UCSD-AML1 (cell line): ENCODE measurements at regions not wholly inside any gene's neighbourhood (a gene's known extent, or its start where the extent isn't known, plus 50 kb on each side); places are given as distances from the start of the nearest gene placed in this dataset.

Experiments used
- DNase-seq: peaks from one replicate; lab custom pipeline; 2025; ENCODE audit not compliant: unreplicated experiment; lab: John Stamatoyannopoulos, UW

DNA sequence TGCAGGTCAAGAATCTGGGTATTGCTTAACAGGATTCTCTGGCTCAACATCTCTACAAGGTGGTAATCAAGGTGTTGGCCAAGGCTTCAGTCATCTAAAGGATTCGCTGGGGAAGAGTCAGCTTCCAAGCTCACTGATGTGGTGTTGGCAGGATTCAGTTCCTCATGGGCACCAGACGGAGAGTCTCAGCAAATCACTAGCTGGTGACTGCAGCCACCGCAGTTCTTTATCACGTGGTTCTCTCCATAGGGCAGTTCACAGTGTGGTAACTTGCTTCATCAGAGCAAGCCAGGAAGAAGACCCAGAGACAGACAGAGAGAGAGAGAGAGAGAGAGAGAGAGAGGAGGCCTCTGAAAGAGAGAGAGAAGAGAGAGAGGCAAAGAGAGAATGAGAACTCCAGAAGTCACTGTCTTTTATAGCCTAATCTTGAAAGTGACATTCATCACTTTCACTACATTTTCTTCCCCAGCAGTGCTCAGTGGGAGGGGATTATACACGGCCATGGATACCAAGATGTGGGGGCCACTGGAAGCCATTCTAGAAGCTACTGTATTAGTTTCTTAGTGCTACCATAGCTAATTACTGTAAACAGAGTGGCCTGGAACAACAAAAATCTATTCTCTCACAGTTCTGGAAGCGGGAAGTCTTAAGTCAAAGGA lies 109.2 kb upstream of the SMIM23 start:
- DNase-seq, result no peak

DNA sequence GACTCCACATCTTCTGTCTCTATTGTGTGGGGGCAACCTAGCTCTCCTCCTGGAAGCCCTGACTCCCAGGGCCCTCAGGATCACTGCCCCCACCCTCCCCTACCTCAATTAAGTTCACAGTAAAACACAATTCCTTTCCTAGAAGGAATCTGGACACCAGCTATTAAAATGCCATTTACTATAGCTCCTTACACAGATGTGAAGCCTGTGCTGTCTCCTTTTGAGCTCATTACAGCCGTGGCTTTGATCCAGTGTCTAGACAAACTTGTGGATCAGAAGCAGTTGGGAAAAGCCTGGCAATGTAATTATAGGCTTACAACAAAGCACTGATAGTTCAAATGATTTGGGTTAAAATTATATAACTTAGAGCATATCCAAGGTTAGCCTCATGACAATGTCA lies 107.0 kb upstream of the SMIM23 start:
- no peak for DNase-seq

DNA sequence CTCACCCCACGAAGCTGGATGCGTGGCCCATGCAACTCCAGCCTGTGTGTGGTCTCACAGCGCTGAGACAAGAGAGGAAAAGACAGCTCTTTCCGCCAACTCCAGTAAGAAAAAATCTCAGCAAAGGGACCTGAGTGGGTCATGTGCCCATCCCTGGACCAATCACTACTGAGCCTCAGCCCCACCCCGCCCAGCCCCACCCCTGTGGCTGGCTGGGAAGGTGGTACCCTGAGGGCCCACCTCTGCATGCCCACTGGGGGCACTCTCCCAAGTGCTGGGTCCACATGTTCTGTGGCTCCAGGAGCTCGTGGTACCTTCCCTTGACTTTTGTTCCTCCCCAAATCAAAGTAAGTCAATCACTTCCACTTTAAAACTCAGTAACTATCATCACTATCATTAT lies 105.1 kb upstream of the SMIM23 start:
- no peak for DNase-seq

DNA sequence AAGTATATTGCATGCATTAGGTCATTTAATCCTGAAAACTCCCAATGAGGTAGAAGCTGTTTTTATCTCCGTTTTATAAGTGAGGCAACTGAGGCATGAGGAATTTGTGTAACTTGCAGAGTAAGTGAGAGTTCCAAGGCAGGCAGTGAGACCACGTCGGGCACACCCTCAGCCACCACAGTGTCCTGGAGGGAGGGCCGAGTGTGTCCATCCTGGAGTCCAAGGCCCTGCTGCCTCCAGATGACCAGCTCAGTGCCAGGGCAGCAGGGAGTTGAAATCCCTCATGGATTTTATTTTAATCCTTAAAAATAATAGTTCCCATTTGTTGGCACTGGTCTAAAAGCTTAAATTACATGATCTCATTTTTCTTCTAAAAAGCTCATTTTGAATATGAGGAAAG lies 104.6 kb upstream of the SMIM23 start:
- DNase-seq, result no peak

DNA sequence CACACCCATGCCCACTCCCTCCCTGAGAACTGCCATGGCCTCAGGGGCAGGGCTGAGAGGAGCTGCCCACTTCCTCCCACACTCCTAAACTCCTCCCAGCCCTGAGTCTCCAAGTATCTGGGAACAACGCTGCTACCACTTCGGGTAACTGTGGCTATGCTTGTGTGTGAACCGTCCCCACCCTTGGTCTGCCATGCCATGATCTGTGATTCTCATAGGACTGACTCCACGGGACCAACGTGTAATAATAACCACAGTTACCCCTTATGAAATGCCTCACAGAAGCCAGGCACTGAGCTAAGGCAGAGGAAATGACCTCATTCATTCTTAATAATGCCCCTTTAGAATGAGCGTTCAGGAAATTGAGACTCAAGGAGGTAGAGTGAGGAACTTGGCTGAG lies 103.9 kb upstream of the SMIM23 start:
- DNase-seq, result no peak

GRCh38 chr5:171682801-171683200 lies 102.8 kb upstream of the SMIM23 start:
- DNase-seq, result no peak

GRCh38 chr5:171684169-171684568 lies 101.4 kb upstream of the SMIM23 start:
- no peak for DNase-seq

GRCh38 chr5:171688696-171689495 lies 96.7 kb upstream of the SMIM23 start:
- DNase-seq, result no peak

DNA sequence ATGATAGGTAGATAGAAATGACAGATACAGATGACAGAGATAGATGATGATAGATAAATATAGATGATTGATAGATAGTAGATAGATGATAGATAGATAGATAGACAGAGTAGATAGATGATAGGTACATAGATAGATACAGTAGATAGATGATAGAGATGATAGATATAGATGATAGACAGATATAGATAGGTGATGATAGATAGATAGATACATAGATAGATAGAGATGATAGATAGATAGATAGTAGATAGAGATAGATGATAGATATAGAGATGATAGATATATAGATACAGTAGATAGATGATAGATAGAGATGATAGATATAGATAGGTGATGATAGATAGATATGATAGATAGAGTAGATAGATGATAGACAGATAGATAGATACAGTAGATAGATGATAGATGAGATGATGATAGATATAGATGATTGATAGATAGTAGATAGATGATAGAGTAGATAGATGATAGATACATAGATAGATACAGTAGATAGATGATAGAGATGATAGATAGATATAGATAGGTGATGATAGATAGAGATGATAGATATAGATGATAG lies 95.7 kb upstream of the SMIM23 start:
- no peak for DNase-seq

- DNase-seq, result no peak
These were observed 93.5 kb upstream of the SMIM23 start for GRCh38 chr5:171692107-171692506.

DNA sequence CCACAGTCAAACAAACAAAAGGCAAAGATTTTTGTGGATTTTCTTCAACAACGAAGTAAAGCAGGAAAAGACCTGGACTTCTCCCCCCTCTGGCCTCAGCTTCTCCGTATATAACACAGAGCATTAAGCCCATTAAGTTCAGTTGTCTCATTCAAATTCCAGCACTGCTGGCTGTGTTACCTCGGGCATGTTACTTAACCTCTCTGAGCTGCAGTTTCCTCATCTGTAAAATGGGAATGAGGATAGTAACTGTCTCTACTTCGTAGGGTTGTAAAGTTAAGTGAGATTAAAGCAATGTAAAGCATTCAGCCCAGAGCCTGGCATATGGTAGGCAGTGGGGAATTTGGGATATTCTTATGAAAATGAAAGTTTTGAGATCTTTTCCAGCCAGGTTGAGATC lies 92.7 kb upstream of the SMIM23 start:
- DNase-seq, result no peak

- DNase-seq, result no peak
These were observed 92.2 kb upstream of the SMIM23 start for GRCh38 chr5:171693412-171693811.

- no peak for DNase-seq
These were observed 89.8 kb upstream of the SMIM23 start for GRCh38 chr5:171695804-171696203.

DNA sequence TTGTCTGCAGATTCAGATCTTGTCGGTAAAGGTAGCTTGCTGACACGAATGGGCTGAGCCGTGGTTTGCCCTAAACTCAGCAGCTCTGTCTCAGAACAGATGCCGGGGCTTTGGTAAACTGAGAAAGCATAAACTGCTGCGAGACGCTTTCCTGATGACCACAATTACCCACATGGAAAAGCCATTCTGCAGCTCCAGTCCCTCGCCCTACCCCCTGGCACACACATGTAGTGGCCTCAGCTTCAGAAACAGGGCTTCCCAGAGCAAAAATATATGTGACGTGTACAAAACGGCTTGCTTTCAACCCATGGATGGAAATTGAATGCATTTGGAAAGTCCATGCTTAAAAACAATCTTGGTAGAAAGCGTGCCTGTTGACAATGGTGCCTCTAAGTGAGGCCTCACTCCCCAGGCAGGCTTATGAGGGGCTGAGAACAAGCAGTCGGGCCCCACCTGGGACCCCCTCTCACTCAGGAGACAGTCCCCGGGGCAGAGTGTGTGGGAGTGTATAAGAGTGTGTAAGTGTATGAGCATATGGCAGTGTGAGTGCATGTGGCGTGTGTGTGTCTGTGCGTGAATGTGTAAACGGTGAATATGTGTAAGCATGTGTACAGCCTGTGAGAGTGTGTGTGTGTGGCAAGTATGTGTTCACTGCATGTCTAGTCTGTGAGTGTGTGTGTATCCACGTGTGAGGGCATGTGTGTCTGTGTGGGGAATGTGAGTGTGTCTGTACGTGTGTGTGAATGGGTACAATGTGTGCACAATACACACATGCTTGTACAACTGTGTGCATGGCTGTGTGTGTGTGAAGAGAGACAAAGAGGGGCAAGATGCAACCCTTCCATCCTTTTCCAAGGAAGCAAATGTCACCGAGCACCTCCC lies 88.2 kb upstream of the SMIM23 start:
- no peak for DNase-seq

GRCh38 chr5:171700318-171700912 lies 85.2 kb upstream of the SMIM23 start:
- DNase-seq, result no peak

- no peak for DNase-seq
These were observed 84.5 kb upstream of the SMIM23 start for GRCh38 chr5:171701100-171701541.

GRCh38 chr5:171702135-171702770 lies 83.4 kb upstream of the SMIM23 start:
- no peak for DNase-seq

DNA sequence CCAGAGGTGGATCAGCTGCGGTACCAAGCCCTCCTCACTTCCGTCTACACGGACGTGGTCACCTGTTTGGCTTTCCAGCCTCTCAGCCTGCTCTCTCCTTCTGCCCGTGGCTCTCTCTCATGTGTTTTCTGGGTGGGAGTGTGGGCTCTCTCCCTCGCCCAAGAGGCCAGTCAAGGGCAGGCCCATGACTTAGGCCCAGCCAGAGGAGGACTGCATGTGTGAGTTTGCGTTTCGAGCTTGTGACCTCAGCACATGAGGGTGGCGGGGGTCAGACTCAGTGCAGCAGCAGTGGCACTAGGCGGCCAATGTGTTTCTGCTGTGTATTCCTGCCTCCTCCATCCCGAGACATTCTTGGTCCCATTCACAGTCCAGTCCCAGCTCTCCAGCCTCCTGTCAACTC lies 82.5 kb upstream of the SMIM23 start:
- no peak for DNase-seq

DNA sequence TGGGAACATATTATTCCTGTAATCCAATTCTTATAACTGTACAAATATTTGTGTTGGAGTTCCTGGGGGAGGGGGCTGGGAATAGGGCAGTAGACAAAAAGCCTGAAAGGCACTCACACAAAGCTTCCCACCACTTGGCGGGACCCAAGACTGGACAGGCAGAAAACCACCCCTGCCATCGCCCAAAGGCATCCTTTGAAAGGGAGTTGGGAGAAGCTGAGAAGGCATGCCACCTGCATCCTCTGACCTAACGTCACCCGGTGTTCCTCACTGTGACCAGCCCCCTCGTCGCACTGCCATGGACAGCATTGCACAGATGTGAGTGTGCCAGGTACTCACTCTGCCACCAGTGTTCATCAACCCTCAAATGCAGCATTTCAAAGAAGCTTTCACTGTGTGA lies 80.6 kb upstream of the SMIM23 start:
- no peak for DNase-seq

DNA sequence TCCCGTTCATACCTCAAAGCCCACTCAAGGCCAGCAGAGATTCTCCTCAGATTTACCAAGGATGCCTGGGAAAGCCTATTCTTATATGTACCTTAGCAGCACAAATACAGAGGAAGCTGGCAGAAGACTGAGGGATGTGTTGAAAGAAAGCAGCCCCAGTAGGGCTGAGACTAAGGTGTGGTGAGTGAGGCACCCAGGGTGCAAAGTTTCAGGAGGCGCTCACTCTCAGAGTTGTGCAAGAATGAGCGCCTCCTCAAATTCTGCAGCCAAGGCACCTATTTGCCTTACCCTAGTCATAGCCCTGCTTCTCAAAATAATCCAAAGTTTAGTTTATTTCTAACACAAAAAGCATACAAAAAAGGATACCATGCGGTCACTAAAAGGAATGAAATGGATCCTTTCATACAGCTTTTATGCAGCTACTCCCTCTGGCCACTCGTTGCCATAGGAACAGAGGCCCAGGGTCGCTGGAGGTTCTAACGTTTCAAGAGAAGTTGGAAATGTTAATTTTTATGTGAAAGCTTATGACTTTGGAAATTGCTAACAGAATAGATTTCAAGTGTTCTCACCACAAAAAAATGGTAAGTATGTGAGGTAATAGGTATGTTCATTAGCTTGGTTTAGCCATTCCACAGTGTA lies 79.7 kb upstream of the SMIM23 start:
- DNase-seq, result no peak
